Large intestine (tissue), 3 donors: ENCODE measurements at regions not wholly inside any gene's neighbourhood (a gene's known extent, or its start where the extent isn't known, plus 50 kb on each side); places are given as distances from the start of the nearest gene placed in this dataset.

Source experiments
- DNase-seq, 2 donors: peaks; one replicate each; pipeline versions ENCODE4 v3.0.0 to v3.0.0-alpha.2; 2013
- H3K27ac ChIP-seq: one replicate; pipeline ENCODE4 v1.5.1; 2013; ENCODE audit warnings: low read length
- H3K27me3 ChIP-seq: 2 replicates; pipeline ENCODE4 v1.6.1; 2013; ENCODE audit warnings: low read length; ENCODE audit not compliant: control insufficient read depth, insufficient read depth
- H3K36me3 ChIP-seq: 2 replicates; pipeline ENCODE4 v1.6.1; 2013; ENCODE audit warnings: low read length; ENCODE audit not compliant: control insufficient read depth, insufficient read depth
- H3K4me1 ChIP-seq: one replicate; pipeline ENCODE4 v1.6.1; 2013; ENCODE audit warnings: low read length; ENCODE audit not compliant: control insufficient read depth, insufficient read depth
- H3K4me3 ChIP-seq: one replicate; pipeline ENCODE4 v1.5.1; 2013; ENCODE audit warnings: low read length
- H3K9me3 ChIP-seq: one replicate; pipeline ENCODE4 v1.6.1; 2013; ENCODE audit warnings: mild to moderate bottlenecking, low read depth, low read length, moderate library complexity; ENCODE audit not compliant: control insufficient read depth
- WGBS: methylation state at CpG from one replicate; pipeline ENCODE4 v1.1.5; 2013; ENCODE audit warnings: low lambda C conversion rate; ENCODE audit not compliant: insufficient coverage; 5-methylcytosine and 5-hydroxymethylcytosine counted together

DNA sequence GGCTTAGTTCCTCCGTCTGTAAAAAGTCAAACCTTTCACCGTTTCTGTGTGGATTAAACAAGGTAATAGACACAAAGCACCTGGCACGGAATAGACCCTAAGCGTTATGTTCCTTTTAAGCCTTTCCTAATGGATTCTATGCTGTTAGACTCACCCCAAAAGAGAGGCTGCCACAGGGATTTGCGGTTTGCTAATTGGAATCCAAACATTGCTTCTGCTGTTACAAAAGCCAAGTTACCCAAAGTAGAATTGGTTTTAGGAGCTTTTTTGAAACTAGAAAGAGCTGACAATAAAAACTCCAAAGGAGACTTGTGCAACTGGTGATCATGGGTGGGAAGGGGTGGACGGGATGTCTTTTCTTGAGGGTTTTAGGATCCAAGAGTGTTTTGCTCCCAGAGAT, 178.0 kb downstream of the BMP7 start:
- Histone ChIP-seq H3K4me1 (no peaks in the 10 kb centered on the region), H3K9me3 (no peaks in the 10 kb centered on the region), H3K36me3 (no peaks in the 10 kb centered on the region), H3K27me3 (peaks cover 2% of the 10 kb centered on the region), H3K4me3 (no peak overlapping the region), H3K27ac (no peak overlapping the region)
- 40% methylated on average over 1 of the region's 6 CpGs for WGBS
- DNase-seq = no peak

DNA sequence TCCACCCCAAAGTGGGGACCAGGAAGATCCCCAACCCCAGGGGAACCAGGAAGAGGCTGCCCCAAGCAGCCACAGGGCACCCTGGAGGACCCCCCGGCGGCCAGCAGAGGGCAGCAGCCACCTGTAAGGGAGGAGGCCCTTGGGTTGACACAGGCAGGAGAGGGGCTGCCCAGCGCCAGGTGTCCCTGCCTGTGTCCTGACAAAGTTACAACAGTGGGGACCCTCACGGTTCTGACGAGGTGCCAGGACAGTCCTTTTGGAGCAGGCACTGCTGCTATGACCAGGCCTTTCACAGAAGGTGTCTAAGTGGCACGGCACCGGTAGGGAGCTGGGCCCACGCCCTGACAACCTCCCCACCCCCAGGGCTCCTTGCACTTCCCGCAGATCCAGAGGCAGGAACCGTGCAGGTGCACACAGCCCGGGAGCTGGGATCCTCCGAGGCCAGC, 176.7 kb downstream of the BMP7 start:
- no CpG with 5 or more reads among the region's 12 CpGs for WGBS

DNA sequence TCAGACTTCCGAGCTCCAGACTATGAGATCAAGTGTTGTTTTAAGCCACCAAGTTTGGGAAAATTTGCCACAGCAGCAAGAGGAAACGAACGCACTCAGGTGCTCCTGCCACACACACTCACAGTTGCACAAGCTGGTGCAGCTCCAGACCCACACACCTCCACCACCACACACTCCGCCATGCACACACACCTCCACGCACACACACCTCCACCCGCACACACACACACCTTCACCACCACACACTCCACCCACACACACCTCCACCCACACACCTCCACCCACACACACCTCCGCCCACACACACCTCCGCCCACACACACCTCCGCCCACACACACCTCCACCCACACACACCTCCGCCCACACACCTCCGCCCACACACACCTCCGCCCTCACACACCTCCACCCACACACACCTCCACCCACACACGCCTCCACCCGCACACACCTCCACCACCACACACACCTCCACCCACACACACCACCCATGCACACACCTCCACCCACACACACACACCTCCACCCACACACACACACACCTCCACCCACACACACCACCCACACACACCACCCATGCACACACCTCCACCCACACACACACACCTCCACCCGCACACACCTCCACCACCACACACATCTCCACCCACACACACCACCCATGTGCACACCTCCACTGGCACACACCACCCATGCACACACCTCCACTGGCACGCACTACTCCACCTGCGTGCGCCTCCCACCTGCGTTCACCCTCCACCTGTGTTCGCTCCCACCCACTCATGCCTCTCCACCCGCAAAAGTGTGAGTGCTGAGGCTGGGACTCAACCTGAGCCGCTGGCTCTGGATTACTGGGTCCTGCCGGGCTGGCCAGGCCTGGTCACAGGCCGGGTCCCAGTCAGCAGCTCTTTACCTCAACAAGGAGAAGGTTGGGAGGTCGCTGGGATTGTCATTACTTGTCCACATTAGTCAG, 175.6 kb downstream of the BMP7 start:
- no peak overlapping the region for H3K4me3 ChIP-seq
- H3K36me3 ChIP-seq = no peaks in the 10 kb centered on the region
- peaks cover 2% of the 10 kb centered on the region for H3K27me3 ChIP-seq
- no peak for DNase-seq
- H3K4me1 ChIP-seq = no peaks in the 10 kb centered on the region
- no peaks in the 10 kb centered on the region for H3K9me3 ChIP-seq
- WGBS = 80% methylated on average over 1 of the region's 25 CpGs
- H3K27ac ChIP-seq = no peak overlapping the region

More for the DNA sequence above, 176.7 kb downstream of the BMP7 start:
- DNase-seq = peak; percentile 48 to 51
- Histone ChIP-seq H3K27ac (no peak overlapping the region), H3K4me3 (no peak overlapping the region), H3K27me3 (peaks cover 2% of the 10 kb centered on the region), H3K9me3 (no peaks in the 10 kb centered on the region), H3K4me1 (no peaks in the 10 kb centered on the region), H3K36me3 (no peaks in the 10 kb centered on the region)

DNA sequence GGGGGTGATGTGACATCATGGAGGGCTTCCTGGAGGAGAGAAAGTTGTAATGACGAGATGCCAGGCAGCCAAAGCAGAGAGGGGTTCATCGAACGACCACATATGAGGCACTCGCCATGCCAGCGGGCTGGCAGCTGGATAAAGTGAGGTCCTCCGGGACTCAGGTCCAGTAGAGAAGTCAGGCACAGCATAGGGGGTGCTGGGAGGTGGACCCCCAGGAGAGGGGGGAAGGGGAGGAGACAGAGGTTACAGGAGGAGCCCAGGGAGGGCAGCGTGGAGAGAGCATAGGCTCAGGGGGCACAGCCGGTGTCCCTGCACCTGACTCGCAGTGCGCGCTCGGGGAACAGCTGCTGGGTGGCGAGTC, 174.7 kb downstream of the BMP7 start:
- Histone ChIP-seq H3K27ac (no peak overlapping the region), H3K9me3 (no peaks in the 10 kb centered on the region), H3K27me3 (peaks cover 2% of the 10 kb centered on the region), H3K36me3 (no peaks in the 10 kb centered on the region), H3K4me1 (no peaks in the 10 kb centered on the region), H3K4me3 (no peak overlapping the region)
- 100% methylated on average over 1 of the region's 13 CpGs for WGBS
- no peak for DNase-seq

DNA sequence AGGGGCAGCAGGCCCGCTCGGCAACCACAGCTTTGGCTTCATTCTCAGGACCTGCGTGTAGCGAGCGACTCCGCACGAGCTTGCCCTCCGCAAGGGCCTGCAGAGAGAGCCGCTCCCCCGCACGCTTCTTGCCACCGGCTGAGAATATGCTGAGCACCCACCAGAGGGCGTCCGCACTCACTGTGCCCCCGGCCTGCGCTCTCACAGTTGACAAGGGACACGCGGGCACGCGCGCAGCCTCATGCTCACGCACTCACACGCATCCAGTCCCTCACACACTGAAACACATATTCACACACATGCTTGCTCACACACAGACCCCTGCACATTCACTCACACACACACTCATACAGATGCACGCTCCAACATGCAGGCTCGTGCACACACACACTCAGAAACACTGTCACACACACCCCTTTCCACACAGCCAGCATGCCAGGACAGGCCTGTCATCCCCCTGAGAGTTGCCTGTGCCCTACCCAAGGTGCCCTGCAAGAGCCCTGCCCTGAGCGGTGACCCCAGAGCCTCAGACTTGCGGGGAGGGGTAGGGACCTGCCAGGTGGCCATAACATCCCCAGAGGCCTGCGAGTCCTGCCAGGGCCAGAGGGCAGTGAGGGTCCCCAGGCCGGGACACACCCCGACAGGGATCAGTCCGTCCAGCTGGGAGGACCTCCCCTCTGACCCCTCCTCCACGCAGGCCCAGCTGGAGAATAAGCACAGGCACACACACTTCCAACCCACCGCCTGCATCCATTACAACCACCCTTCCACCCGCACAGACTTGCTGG, 174.1 kb downstream of the BMP7 start:
- Histone ChIP-seq H3K4me3 (no peak overlapping the region), H3K27ac (no peak overlapping the region), H3K27me3 (peaks cover 5% of the 10 kb centered on the region), H3K4me1 (no peaks in the 10 kb centered on the region), H3K36me3 (no peaks in the 10 kb centered on the region), H3K9me3 (no peaks in the 10 kb centered on the region)
- no CpG with 5 or more reads among the region's 34 CpGs for WGBS
- peak; percentile 25 to 44 for DNase-seq

DNA sequence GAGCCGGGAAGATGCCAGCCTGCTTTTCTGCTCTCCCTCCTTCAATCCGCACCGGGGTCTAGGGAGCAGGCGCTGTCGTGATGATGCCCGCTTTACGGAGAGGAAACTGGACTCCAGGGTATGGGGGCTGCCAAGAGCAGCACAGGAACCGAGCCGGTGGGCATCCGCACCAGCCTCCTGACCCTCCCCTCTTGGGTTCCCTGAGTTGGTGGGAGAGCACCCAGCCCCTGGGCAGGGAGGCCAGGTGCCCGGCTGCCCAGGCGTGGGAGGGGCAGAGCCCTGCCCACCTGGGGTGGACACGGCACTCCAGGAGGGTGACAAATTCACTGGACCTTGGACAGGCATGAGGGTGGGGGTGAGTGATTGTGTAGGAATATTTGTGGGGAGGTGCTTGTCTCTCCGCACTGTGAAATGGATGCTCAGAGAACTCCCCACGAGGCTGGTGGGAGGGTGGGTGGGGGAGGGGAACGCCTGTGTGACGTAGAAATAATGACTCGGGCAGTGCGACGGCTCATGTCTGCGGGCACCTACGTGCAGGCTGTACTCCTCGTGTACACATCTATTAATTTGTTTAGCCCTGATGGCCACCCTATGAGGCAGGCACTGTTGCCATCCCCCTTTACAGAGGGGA, 173.4 kb downstream of the BMP7 start:
- H3K36me3 ChIP-seq = no peaks in the 10 kb centered on the region
- H3K4me3 ChIP-seq = no peak overlapping the region
- DNase-seq = no peak
- H3K27me3 ChIP-seq = peaks cover 3% of the 10 kb centered on the region
- no peaks in the 10 kb centered on the region for H3K4me1 ChIP-seq
- no peaks in the 10 kb centered on the region for H3K9me3 ChIP-seq
- no peak overlapping the region for H3K27ac ChIP-seq
- no CpG with 5 or more reads among the region's 23 CpGs for WGBS

DNA sequence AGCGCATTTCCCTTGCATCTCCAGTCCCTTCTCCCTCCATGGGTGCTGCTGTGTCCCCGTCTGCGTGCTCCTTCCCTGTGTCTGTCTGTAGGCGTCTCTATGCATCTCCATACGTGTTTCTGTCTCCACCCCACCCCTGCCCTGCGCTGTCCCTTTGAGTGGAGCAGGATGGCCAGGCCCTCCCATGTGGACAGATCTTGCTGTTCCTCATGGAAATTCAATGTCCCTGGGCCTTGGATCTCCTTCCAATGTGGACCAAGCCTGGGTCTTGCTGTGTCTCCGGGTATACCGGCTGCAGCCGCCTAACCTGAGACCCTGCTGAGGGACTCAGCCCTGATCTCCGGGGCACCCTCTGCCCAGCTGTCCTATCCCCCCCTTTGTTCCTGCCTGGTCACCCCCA, 172.7 kb downstream of the BMP7 start:
- no peak for DNase-seq
- no CpG with 5 or more reads among the region's 10 CpGs for WGBS
- no peak overlapping the region for H3K27ac ChIP-seq
- no peak overlapping the region for H3K4me3 ChIP-seq
- H3K27me3 ChIP-seq = peaks cover 3% of the 10 kb centered on the region
- no peaks in the 10 kb centered on the region for H3K9me3 ChIP-seq
- no peaks in the 10 kb centered on the region for H3K36me3 ChIP-seq
- no peaks in the 10 kb centered on the region for H3K4me1 ChIP-seq

DNA sequence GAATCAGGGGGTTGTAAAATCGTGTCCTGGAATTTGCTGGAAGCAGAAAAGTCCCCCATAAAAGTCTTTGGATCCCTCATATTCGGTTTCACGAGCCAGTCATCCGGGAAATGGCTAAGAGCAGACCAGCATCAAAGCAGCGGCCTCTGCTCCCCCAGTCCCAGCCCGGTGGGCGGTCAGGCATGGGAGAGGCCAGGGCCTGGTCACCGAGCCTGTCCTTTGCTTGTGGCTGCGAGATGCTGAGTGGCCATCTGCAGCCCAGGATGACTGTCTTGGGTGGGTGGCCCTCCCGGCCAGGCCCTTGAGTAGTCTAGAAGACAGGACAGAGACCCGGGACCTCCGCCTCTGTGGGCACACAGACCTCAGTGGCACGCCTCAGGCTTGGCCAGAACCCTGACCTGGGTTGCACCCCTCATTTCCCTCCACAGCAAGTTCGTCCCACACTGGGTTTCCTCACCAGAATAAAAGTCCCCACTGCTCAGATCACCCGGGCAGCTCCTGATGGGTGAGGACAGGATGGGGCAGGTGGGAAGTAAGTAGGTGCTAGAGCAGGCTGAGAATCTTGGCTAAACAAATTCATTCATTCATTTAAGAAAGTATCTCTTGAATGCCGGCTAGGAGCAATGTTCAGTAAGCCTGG, 172.1 kb downstream of the BMP7 start:
- no peaks in the 10 kb centered on the region for H3K9me3 ChIP-seq
- H3K4me3 ChIP-seq = no peak overlapping the region
- no peak overlapping the region for H3K27ac ChIP-seq
- no peaks in the 10 kb centered on the region for H3K4me1 ChIP-seq
- DNase-seq = no peak
- no peaks in the 10 kb centered on the region for H3K36me3 ChIP-seq
- peaks cover 3% of the 10 kb centered on the region for H3K27me3 ChIP-seq
- no CpG with 5 or more reads among the region's 16 CpGs for WGBS

DNA sequence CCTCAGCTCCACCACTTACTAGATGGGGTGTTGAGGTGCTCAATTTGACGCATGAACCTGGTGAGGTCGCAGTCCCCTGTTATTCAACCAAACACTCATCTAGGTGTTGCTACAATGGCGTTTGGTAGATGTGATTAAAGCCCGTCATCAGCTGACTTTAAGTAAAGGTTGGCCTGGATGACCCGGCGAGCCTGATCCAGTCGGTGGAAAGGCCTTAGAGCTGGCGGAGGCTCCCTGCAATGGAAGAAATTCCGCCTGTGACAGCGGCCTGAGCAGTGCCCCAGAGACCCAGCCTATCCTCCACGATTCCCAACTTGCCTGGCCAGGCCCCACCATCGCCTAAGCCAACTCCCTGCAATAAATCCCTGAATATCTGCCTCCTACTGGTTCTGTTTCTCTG, 171.4 kb downstream of the BMP7 start:
- Histone ChIP-seq H3K36me3 (no peaks in the 10 kb centered on the region), H3K9me3 (no peaks in the 10 kb centered on the region), H3K4me1 (no peaks in the 10 kb centered on the region), H3K27ac (no peak overlapping the region), H3K27me3 (peaks cover 3% of the 10 kb centered on the region), H3K4me3 (no peak overlapping the region)
- no CpG with 5 or more reads among the region's 12 CpGs for WGBS
- DNase-seq = no peak

DNA sequence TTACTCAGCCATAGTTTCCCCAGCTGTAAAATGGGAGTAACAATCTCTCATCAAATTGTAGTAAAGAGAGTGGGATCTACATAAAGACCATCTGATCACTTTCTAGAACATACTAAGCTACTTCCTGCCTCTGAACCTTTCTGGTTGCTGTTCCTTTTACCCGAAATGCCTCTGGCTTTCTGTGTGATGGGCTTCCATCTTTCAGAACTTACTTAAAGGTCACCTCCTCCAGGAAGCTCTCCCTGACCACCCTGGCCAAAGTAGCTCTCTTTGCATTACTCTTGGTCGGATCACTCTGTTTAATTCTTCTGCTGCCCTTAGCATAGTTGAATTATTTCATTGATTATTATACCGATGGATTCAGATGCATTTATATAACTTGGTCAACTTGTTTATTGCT, 171.0 kb downstream of the BMP7 start:
- no peak overlapping the region for H3K4me3 ChIP-seq
- H3K27me3 ChIP-seq = peaks cover 3% of the 10 kb centered on the region
- no peaks in the 10 kb centered on the region for H3K4me1 ChIP-seq
- WGBS = 88% methylated on average over 1 of the region's 3 CpGs
- no peaks in the 10 kb centered on the region for H3K36me3 ChIP-seq
- H3K27ac ChIP-seq = no peak overlapping the region
- no peaks in the 10 kb centered on the region for H3K9me3 ChIP-seq
- DNase-seq = no peak
